Progenitor cell of endocrine pancreas (in vitro differentiated cells): ENCODE measurements at regions not wholly inside any gene's neighbourhood (a gene's known extent, or its start where the extent isn't known, plus 50 kb on each side); places are given as distances from the start of the nearest gene placed in this dataset.
"Not testable (repeated sequence)": the region's sequence is repeated elsewhere in the genome, so short reads cannot be mapped to it uniquely, and the experiment has no call there.

ENCODE experiments used
- DNase-seq: peaks from one replicate; pipeline ENCODE4 v3.0.0; 2021; ENCODE audit warnings: low spot score; ENCODE audit not compliant: unreplicated experiment
- H3K27ac Mint-ChIP-seq: 2 replicates; pipeline ENCODE4 v1.8.0; 2021; ENCODE audit warnings: mild to moderate bottlenecking, moderate library complexity, mixed read lengths
- H3K27me3 Mint-ChIP-seq: 2 replicates; pipeline ENCODE4 v1.8.0; 2021; ENCODE audit warnings: mixed read lengths
- H3K36me3 Mint-ChIP-seq: 2 replicates; pipeline ENCODE4 v1.8.0; 2022; ENCODE audit warnings: mixed read lengths; ENCODE audit not compliant: insufficient read depth
- H3K4me1 Mint-ChIP-seq: 2 replicates; pipeline ENCODE4 v1.8.0; 2021; ENCODE audit warnings: low read depth, mixed read lengths
- H3K4me3 Mint-ChIP-seq: 2 replicates; pipeline ENCODE4 v1.8.0; 2021; ENCODE audit warnings: low read depth, mild to moderate bottlenecking, moderate library complexity, mixed read lengths
- H3K9me3 Mint-ChIP-seq: 2 replicates; pipeline ENCODE4 v1.8.0; 2021; ENCODE audit warnings: low read depth, mixed read lengths
- TF ChIP-seq, protein P1 (sequence below): fragments of 200-600 bp; sonication (generic); IDR thresholded peaks from one replicate; pipeline ENCODE4 v1.5.0; 2021; ENCODE audit warnings: antibody characterized with exemption, mild to moderate bottlenecking; ENCODE audit not compliant: unreplicated experiment

DNA sequence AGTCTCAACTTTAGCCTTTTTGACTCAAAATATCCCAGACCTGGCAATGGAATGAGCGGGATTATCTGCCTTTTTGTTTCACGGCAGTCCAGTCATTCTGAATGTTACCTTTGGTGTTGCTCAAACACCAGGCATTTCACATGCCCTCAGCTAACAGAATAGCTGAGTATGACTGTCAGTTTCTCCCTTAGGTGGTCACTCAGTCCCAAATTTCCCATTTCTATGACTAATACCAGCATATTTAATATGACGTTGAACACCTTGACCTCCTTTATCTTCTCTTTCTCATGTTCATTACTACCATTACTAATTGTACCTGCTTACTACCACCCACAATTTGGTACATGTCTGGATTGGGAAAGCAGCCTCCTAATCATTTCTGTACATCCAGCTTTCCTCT is 65.2 kb downstream of the EDN1 start:
- TF ChIP-seq, protein P1, sequence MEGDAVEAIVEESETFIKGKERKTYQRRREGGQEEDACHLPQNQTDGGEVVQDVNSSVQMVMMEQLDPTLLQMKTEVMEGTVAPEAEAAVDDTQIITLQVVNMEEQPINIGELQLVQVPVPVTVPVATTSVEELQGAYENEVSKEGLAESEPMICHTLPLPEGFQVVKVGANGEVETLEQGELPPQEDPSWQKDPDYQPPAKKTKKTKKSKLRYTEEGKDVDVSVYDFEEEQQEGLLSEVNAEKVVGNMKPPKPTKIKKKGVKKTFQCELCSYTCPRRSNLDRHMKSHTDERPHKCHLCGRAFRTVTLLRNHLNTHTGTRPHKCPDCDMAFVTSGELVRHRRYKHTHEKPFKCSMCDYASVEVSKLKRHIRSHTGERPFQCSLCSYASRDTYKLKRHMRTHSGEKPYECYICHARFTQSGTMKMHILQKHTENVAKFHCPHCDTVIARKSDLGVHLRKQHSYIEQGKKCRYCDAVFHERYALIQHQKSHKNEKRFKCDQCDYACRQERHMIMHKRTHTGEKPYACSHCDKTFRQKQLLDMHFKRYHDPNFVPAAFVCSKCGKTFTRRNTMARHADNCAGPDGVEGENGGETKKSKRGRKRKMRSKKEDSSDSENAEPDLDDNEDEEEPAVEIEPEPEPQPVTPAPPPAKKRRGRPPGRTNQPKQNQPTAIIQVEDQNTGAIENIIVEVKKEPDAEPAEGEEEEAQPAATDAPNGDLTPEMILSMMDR, result no peak
- no peak overlapping the region for H3K27ac Mint-ChIP-seq

DNA sequence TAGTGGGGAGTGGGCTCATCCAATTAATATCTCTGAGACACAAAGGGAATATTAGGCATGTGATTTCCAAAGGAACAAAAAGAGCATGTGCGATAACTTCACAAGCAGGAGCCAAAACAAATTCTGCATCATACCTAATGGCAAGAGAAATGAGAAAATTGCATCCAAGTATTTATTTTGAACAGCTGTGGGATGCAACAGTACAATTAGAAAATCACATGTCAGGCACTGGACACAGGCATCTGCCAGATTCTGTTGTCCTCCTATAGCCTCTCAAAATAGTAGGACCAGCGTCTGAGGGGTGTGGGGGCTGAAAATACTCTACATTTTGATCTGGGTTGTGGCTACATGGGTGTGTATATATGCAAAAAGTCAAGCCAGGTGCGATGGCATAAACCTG is 66.3 kb downstream of the EDN1 start:
- no peak overlapping the region for H3K4me3 Mint-ChIP-seq
- H3K27ac Mint-ChIP-seq, result no peak overlapping the region
- peaks cover 4% of the 10 kb centered on the region for H3K36me3 Mint-ChIP-seq
- H3K9me3 Mint-ChIP-seq, result peaks cover 9% of the 10 kb centered on the region
- peaks cover 5% of the 10 kb centered on the region for H3K27me3 Mint-ChIP-seq
- TF ChIP-seq, protein P1, result no peak
- DNase-seq, result no peak
- H3K4me1 Mint-ChIP-seq, result peaks cover 3% of the 10 kb centered on the region

More for the DNA sequence above, 65.2 kb downstream of the EDN1 start:
- H3K9me3 Mint-ChIP-seq, result peaks cover 12% of the 10 kb centered on the region
- DNase-seq, result no peak
- H3K27me3 Mint-ChIP-seq, result peaks cover 5% of the 10 kb centered on the region
- peaks cover 4% of the 10 kb centered on the region for H3K36me3 Mint-ChIP-seq
- H3K4me3 Mint-ChIP-seq, result no peak overlapping the region
- H3K4me1 Mint-ChIP-seq, result peaks cover 3% of the 10 kb centered on the region

DNA sequence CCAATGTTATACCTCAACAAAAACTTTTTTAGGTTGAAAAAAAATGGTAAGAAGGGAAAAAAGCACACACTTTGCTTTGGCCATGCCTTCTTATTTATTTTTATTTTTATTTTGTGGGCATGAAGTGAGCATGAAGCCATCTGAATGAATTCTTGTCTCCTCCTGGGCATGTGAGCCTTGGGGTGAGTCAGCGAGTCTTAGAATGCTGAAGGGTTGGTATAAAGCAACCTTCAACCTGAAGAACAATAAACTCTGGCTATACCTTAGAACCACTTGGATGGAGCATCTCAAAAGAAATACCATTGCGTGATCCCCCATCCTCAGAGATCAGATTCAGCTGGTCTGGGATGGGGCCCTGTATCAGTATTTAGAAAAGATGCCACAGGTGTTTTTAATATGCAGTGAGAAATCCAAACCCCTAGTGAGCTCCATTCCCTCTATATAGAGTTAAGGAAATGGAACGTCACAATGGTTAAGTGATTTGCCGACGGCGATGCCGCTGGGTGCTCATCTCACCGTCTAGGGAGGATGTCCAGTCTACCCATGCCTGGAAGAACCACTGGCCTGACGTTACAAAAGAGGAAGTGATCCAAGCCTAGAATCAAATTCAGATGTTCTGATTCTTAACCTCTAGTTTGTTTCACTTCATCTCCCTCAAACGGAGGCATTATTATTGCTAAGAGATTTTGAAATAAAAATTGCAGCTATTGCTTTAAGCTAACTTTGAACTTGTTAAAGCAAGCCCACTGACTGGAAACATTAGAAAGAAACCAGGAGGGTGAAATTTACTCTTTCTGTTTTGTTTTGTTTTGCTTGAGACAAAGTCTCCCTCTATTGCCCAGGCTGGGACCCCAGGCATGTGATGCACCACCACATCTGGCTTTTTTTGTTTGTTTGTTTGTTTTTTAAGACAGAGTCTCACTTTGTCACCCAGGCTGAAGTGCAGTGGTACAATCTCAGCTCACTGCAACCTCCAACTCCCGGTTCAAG is 67.1 kb downstream of the EDN1 start:
- H3K27ac Mint-ChIP-seq, result no peak overlapping the region
- H3K9me3 Mint-ChIP-seq, result peaks cover 3% of the 10 kb centered on the region
- no peak overlapping the region for H3K4me3 Mint-ChIP-seq
- TF ChIP-seq, protein P1, result no peak
- no peak for DNase-seq
- peaks cover 3% of the 10 kb centered on the region for H3K4me1 Mint-ChIP-seq
- peaks cover 2% of the 10 kb centered on the region for H3K36me3 Mint-ChIP-seq
- H3K27me3 Mint-ChIP-seq, result peaks cover 5% of the 10 kb centered on the region

DNA sequence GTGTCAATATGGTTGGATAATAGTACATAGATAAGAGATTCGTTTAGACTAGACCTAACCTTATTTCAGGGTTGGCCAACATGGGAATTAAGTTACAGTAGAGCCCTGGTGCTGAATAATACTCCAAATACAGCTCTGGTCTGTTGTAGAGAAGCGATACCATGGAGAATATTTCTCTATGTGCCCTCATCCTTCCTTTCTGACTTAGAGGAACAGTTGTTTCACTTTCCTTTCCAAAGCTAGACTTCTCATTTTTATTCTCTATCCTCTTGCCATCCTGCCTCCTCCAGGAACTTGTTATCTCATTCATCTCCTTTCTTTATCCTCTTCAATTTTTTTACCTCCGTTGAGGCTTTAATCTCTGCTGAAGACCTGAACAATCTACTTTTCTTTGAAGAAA is 68.9 kb downstream of the EDN1 start:
- TF ChIP-seq, protein P1, result no peak
- Mint-ChIP-seq H3K4me3 (no peak overlapping the region), H3K36me3 (no peaks in the 10 kb centered on the region), H3K27me3 (peaks cover 5% of the 10 kb centered on the region), H3K27ac (no peak overlapping the region), H3K9me3 (peaks cover 2% of the 10 kb centered on the region), H3K4me1 (peaks cover 8% of the 10 kb centered on the region)
- DNase-seq, result no peak

DNA sequence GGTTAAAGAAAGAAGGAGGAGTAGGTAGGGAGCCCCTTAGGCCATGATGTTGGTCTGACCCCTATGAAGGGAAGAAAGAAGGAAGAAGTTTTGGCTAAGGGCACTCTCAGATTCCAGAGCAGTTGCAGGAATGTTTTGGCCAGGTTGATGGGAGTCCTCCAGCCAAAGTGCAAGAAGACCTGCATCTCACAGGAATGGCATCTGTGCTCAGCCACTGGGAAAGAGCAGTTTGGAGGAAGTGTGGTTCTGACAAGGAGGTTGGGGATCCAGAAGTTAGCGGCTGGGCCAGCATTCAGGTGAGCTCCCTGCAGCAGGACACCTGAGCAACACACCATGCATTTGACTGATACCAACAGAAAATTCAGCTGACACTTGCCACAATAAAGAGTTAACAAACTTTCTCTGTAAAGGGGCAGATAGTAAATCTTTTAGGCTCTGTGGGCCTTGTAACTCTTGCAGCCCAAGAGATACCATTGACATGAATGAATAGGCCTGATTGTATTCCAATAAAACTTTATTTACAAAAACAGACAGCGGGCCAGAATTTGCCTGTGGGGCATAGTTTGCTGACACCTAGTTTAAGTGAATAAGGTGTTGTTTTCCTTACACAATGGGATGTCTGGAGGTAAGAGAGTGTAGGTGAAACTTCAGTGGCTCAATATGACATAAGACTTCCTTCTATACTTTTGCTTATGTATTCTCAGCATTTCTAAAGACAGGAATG is 71.0 kb downstream of the EDN1 start:
- DNase-seq, result no peak
- Mint-ChIP-seq H3K27me3 (no peaks in the 10 kb centered on the region), H3K4me1 (peaks cover 17% of the 10 kb centered on the region), H3K36me3 (no peaks in the 10 kb centered on the region), H3K9me3 (peaks cover 2% of the 10 kb centered on the region), H3K27ac (no peak overlapping the region), H3K4me3 (no peak overlapping the region)
- TF ChIP-seq, protein P1, result no peak

DNA sequence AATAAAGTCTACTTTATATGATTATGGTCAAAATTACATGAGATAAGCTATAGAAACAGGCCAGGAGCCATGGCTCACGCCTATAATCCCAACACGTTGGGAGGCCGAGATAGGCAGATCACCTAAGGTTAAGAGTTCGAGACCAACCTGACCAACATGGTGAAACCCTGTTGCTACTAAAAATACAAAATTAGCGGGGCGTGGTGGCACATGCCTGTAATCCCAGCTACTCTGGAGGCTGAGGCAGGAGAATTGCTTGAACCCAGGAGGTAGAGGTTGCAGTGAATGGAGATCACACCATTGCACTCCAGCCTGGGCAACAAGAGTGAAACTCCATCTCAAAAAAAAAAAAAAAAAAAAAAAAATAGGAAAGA is 73.1 kb downstream of the EDN1 start:
- H3K4me3 Mint-ChIP-seq, DNase-seq, H3K27me3 Mint-ChIP-seq, H3K27ac Mint-ChIP-seq, H3K9me3 Mint-ChIP-seq, H3K36me3 Mint-ChIP-seq: not testable (repeated sequence)
- peaks cover 23% of the 10 kb centered on the region for H3K4me1 Mint-ChIP-seq
